MM.1S (cell line): ENCODE measurements at regions not wholly inside any gene's neighbourhood (a gene's known extent, or its start where the extent isn't known, plus 50 kb on each side); places are given as distances from the start of the nearest gene placed in this dataset.

Experiments
- EZH2 ChIP-seq: fragments of 300-600 bp; sonication (generic); optimal IDR thresholded peaks from 2 replicates; pipeline ENCODE3; 2017; ENCODE audit warnings: low read depth, mild to moderate bottlenecking, antibody characterized with exemption, low read length, mixed read lengths
- EZH2phosphoT487 ChIP-seq: fragments of 300-600 bp; sonication (generic); IDR thresholded peaks from 2 replicates; pipeline ENCODE4 v1.6.1; 2018; ENCODE audit warnings: antibody characterized with exemption, low read length
- TF ChIP-seq, protein P1 (sequence below): fragments of 300-600 bp; sonication (generic); IDR thresholded peaks from 2 replicates; pipeline ENCODE4 v1.5.1; 2016; ENCODE audit warnings: antibody characterized with exemption, low read length, mixed read lengths

- TF ChIP-seq, protein P1, sequence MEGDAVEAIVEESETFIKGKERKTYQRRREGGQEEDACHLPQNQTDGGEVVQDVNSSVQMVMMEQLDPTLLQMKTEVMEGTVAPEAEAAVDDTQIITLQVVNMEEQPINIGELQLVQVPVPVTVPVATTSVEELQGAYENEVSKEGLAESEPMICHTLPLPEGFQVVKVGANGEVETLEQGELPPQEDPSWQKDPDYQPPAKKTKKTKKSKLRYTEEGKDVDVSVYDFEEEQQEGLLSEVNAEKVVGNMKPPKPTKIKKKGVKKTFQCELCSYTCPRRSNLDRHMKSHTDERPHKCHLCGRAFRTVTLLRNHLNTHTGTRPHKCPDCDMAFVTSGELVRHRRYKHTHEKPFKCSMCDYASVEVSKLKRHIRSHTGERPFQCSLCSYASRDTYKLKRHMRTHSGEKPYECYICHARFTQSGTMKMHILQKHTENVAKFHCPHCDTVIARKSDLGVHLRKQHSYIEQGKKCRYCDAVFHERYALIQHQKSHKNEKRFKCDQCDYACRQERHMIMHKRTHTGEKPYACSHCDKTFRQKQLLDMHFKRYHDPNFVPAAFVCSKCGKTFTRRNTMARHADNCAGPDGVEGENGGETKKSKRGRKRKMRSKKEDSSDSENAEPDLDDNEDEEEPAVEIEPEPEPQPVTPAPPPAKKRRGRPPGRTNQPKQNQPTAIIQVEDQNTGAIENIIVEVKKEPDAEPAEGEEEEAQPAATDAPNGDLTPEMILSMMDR, result no peak
- TF ChIP-seq EZH2 (no peak), EZH2phosphoT487 (no peak)
These were observed 118.2 kb upstream of the ADAMTS9 start for GRCh38 chr3:64805978-64806377.
